ENCODE measurements at regions not wholly inside any gene's neighbourhood (a gene's known extent, or its start where the extent isn't known, plus 50 kb on each side); places are given as distances from the start of the nearest gene placed in this dataset.

DNA sequence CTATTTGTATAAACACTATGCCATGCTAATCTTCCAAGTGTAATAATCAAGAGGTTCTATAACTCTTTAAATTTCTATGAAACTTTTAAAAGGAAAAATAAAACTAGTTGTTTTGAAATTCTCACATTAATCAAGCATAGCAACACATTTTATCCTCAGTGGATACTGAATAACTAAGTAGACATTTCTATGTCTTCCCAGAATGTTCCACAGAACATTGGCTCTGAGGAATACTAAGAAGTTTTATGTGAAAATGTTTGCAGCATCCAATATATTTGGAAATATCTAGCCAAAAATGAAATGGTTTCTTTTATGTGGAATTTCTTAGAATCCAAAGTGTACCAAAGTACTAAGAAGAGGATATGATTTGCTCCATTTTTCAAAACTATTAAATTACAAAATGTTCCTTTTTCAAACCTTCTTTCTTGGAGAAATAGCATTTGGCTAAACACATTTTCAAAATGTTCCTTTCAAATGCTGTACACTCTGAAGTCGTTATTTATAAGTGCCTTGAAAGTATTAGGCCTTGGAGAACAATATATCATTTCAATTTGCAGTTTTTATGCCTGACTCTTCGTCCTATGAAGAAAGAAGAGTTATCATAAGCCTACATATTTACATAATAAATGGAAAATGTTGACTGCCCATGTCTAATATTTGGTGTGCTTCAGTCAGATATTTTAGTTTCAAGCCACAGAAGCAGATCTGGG lies 175.6 kb upstream of the COX7C start:
- intact Hi-C loops (cut with DNase I; ENCODE audit: low total_unique reads), result no loop called here
- H3K4me3 ChIP-seq, result no peak overlapping the region
- H3K4me1 ChIP-seq, result no peaks in the 10 kb centered on the region
- no peak overlapping the region for H3K27ac ChIP-seq
- no peaks in the 10 kb centered on the region for H3K27me3 ChIP-seq
- TF ChIP-seq, protein P1, sequence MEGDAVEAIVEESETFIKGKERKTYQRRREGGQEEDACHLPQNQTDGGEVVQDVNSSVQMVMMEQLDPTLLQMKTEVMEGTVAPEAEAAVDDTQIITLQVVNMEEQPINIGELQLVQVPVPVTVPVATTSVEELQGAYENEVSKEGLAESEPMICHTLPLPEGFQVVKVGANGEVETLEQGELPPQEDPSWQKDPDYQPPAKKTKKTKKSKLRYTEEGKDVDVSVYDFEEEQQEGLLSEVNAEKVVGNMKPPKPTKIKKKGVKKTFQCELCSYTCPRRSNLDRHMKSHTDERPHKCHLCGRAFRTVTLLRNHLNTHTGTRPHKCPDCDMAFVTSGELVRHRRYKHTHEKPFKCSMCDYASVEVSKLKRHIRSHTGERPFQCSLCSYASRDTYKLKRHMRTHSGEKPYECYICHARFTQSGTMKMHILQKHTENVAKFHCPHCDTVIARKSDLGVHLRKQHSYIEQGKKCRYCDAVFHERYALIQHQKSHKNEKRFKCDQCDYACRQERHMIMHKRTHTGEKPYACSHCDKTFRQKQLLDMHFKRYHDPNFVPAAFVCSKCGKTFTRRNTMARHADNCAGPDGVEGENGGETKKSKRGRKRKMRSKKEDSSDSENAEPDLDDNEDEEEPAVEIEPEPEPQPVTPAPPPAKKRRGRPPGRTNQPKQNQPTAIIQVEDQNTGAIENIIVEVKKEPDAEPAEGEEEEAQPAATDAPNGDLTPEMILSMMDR (IDR thresholded peaks at IDR 0.05), result no peak
- TF ChIP-seq POLR2A (IDR thresholded peaks at IDR 0.05), result no peak
- TF ChIP-seq POLR2AphosphoS5 (IDR thresholded peaks at IDR 0.05), result no peak
- no peak for DNase-seq (ENCODE audit: low spot score in 2 of 2)
- no peaks in the 10 kb centered on the region for H3K9me3 ChIP-seq
- H3K36me3 ChIP-seq, result no peaks in the 10 kb centered on the region

DNA sequence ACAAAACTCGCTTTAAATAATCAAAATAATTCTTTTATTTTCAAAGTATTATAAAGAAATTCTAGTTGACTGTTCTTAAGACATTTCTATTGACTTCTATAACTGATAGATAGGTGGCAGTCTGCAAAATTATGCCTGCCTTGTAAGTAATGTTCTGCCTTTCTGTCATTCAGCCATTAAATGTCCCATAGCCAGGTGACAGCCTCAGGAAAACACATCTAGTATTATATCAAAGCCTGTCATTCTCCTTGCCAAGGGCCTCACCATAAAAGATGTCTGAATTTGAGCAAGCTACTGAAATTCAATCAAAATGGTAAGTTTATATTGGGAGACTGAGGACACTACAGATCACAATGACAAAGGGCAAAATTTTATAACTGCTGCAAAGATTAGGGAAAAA lies 170.4 kb upstream of the COX7C start:
- no peak overlapping the region for H3K27ac ChIP-seq
- H3K36me3 ChIP-seq, result no peaks in the 10 kb centered on the region
- no peak overlapping the region for H3K4me3 ChIP-seq
- no peaks in the 10 kb centered on the region for H3K9me3 ChIP-seq
- intact Hi-C loops (cut with DNase I; ENCODE audit: low total_unique reads), result no loop called here
- H3K4me1 ChIP-seq, result no peaks in the 10 kb centered on the region
- no peak for TF ChIP-seq POLR2AphosphoS5 (IDR thresholded peaks at IDR 0.05)
- TF ChIP-seq, protein P1 (IDR thresholded peaks at IDR 0.05), result no peak
- no peak for TF ChIP-seq POLR2A (IDR thresholded peaks at IDR 0.05)
- no peak for DNase-seq (ENCODE audit: low spot score in 2 of 2)
- H3K27me3 ChIP-seq, result no peaks in the 10 kb centered on the region

DNA sequence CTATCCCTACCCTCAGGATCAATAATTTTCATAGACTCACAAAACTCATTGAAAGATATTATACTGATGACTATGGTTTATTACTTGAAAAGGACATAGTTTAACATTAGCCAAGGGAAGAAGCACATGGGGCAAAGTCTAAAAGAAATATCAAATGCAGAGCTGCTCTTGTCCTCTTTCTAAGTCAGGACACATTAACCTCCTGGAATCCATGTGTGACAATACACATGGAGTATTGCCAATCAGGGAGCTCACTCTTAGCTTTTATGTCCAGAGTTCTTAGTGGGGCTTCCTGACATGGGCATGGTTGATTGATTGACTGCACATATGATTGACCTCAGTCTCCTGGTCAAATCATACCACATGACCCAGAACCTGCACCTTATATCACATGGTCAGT lies 165.5 kb upstream of the COX7C start:
- Histone ChIP-seq H3K36me3 (no peaks in the 10 kb centered on the region), H3K9me3 (peaks cover 0 to 4% of the 10 kb centered on the region in 2 donors), H3K27me3 (no peaks in the 10 kb centered on the region), H3K4me3 (no peak overlapping the region), H3K4me1 (no peaks in the 10 kb centered on the region), H3K27ac (no peak overlapping the region)
- no peak for DNase-seq (ENCODE audit: low spot score in 2 of 2)
- TF ChIP-seq POLR2AphosphoS5 (IDR thresholded peaks at IDR 0.05) (no peak), POLR2A (IDR thresholded peaks at IDR 0.05) (no peak)
- TF ChIP-seq, protein P1 (IDR thresholded peaks at IDR 0.05), result no peak
- intact Hi-C loops (cut with DNase I; ENCODE audit: low total_unique reads), result no loop called here

DNA sequence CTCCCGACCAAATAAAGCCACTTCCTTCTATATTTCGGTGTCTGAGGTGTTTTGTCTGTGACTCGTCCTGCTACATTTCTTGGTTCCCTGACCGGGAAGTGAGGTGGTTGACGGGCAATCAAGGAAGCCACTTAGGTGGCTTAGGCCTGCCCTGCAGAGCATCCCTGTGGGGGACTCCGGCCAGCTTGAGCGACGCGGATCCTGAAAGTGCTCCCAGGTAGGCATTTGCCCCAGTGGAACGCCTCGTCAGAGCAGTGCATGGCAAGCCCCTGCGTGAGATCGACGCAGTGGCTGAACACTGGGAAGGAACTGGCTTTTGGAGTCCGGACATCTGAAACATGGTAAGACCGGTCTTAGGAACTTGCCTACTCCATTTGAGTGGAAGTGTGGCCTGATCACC lies 157.2 kb upstream of the COX7C start:
- no peaks in the 10 kb centered on the region for H3K4me1 ChIP-seq
- peaks cover 19 to 27% of the 10 kb centered on the region in 2 donors for H3K9me3 ChIP-seq
- no peak overlapping the region for H3K4me3 ChIP-seq
- no peaks in the 10 kb centered on the region for H3K27me3 ChIP-seq
- H3K27ac ChIP-seq, result no peak overlapping the region
- H3K36me3 ChIP-seq, result no peaks in the 10 kb centered on the region
- no peak for DNase-seq (ENCODE audit: low spot score in 2 of 2)
- intact Hi-C loops (cut with DNase I; ENCODE audit: low total_unique reads), result no loop called here
- TF ChIP-seq, protein P1 (IDR thresholded peaks at IDR 0.05), result no peak
- no peak for TF ChIP-seq POLR2AphosphoS5 (IDR thresholded peaks at IDR 0.05)
- no peak for TF ChIP-seq POLR2A (IDR thresholded peaks at IDR 0.05)

DNA sequence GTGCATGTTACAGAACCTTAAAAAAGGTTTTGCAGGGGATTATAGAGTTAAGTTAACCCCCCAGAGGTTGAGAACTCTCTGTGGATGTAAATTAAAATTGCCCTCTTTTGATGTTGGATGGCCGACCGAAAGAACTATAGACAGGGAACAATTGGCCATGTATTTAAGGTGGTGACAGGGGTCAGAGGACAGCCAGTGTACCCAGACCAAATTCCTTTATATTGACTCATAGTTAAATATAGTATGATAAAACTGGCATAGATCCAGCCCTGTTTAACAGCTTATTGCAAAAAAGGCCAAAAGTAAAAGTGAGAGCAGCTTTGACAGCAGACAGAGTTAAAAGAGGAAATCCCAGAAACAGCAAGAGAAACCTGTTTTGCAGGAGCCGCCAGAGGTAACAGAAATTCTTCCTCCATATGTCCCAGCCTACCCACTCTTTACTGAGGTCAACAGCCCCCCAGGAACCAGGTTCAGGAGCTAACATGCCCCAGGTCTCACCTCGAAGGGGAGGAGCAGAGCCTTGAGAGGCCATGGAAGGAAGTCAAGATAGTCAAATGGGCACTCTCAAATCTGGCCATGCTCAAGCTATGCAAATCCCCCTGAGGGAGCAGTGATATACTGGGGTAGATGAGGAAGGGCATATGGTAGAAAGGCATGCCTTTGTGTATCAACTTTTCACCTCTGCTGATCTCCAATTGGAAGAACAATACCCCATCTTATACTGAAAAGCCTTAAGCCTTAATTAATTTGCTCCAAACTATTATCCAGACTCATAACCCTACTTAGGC lies 156.4 kb upstream of the COX7C start:
- H3K4me3 ChIP-seq, result no peak overlapping the region
- DNase-seq (ENCODE audit: low spot score in 2 of 2), result no peak
- TF ChIP-seq POLR2AphosphoS5 (IDR thresholded peaks at IDR 0.05) (no peak), POLR2A (IDR thresholded peaks at IDR 0.05) (no peak)
- TF ChIP-seq, protein P1 (IDR thresholded peaks at IDR 0.05), result no peak
- no peak overlapping the region for H3K27ac ChIP-seq
- H3K27me3 ChIP-seq, result no peaks in the 10 kb centered on the region
- H3K9me3 ChIP-seq, result peaks cover 24 to 28% of the 10 kb centered on the region in 2 donors
- no peaks in the 10 kb centered on the region for H3K4me1 ChIP-seq
- intact Hi-C loops (cut with DNase I; ENCODE audit: low total_unique reads), result no loop called here
- no peaks in the 10 kb centered on the region for H3K36me3 ChIP-seq
